Large intestine (tissue), 3 donors: ENCODE measurements at regions not wholly inside any gene's neighbourhood (a gene's known extent, or its start where the extent isn't known, plus 50 kb on each side); places are given as distances from the start of the nearest gene placed in this dataset.
"Not testable (repeated sequence)": the region's sequence is repeated elsewhere in the genome, so short reads cannot be mapped to it uniquely, and the experiment has no call there.

ENCODE experiments used
- DNase-seq, 2 donors: peaks; one replicate each; pipeline versions ENCODE4 v3.0.0 to v3.0.0-alpha.2; 2013
- H3K27ac ChIP-seq: one replicate; pipeline ENCODE4 v1.5.1; 2013; ENCODE audit warnings: low read length
- H3K27me3 ChIP-seq: 2 replicates; pipeline ENCODE4 v1.6.1; 2013; ENCODE audit warnings: low read length; ENCODE audit not compliant: control insufficient read depth, insufficient read depth
- H3K36me3 ChIP-seq: 2 replicates; pipeline ENCODE4 v1.6.1; 2013; ENCODE audit warnings: low read length; ENCODE audit not compliant: control insufficient read depth, insufficient read depth
- H3K4me1 ChIP-seq: one replicate; pipeline ENCODE4 v1.6.1; 2013; ENCODE audit warnings: low read length; ENCODE audit not compliant: control insufficient read depth, insufficient read depth
- H3K4me3 ChIP-seq: one replicate; pipeline ENCODE4 v1.5.1; 2013; ENCODE audit warnings: low read length
- H3K9me3 ChIP-seq: one replicate; pipeline ENCODE4 v1.6.1; 2013; ENCODE audit warnings: mild to moderate bottlenecking, low read depth, low read length, moderate library complexity; ENCODE audit not compliant: control insufficient read depth
- WGBS: methylation state at CpG from one replicate; pipeline ENCODE4 v1.1.5; 2013; ENCODE audit warnings: low lambda C conversion rate; ENCODE audit not compliant: insufficient coverage; 5-methylcytosine and 5-hydroxymethylcytosine counted together

DNA sequence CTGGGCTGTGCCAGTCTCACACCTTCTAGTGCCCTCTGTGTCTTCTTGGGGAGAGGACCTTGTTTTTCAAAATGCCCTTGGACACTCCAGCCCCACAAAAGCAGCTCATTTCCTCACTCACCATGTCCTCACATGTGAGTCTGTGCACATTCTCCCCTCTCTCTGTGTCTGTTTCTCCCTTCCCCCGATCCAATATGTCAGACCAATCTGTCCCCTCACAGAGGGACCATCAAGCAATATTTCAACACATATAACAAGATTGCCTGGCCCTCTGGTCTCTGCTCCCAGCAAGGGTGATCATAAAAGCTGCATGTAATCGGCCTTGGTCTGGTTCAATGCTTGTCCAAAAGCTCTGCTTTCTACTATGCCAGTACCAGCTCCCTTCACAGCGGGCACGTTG is 261.2 kb downstream of the MATN1 start:
- H3K27ac ChIP-seq = no peak overlapping the region
- WGBS = 67% methylated on average over 1 of the region's 4 CpGs
- no peaks in the 10 kb centered on the region for H3K9me3 ChIP-seq

DNA sequence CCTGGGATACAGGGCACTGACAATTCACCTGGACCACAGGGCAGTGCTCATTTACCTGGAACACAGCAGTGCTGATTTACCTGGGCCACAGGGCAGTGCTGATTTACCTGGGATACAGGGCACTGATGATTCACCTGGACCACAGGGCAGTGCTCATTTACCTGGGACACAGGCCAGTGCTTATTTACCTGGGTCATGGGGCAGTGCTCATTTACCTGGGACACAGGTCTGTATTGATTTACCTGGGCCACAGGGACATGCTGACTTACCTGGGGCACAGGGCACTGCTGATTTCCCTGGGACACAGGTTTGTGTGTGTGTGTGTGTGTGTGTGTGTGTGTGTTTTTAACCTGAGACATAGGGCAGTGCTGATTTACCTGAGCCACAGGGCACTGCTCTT is 261.7 kb downstream of the MATN1 start:
- no peaks in the 10 kb centered on the region for H3K36me3 ChIP-seq
- no peaks in the 10 kb centered on the region for H3K27me3 ChIP-seq
- no peaks in the 10 kb centered on the region for H3K4me1 ChIP-seq
- no peak overlapping the region for H3K27ac ChIP-seq
- no peak for DNase-seq
- no peaks in the 10 kb centered on the region for H3K9me3 ChIP-seq
- no peak overlapping the region for H3K4me3 ChIP-seq

More for the DNA sequence above, 261.2 kb downstream of the MATN1 start:
- H3K36me3 ChIP-seq = no peaks in the 10 kb centered on the region
- no peaks in the 10 kb centered on the region for H3K27me3 ChIP-seq
- H3K4me1 ChIP-seq = no peaks in the 10 kb centered on the region
- no peak overlapping the region for H3K4me3 ChIP-seq
- no peak for DNase-seq

DNA sequence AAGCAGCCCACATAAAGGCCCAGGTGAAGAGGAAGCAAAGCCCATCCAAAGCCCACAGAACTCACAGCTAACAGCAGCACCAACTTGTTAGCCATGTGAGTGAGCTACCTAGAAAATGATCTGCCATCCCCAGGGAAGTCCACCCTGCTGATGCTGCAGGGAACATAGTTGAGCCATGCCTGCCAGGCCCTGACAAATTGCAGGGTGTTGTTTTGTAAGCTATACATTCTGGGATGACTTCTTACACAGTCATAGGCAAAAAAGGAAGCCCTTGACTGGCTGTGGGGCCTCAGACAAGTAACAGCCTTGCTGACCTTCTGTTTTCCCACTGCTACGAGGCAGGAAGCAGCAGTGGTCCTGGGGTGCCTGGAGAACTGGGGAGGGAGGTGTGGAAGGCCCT is 262.7 kb downstream of the MATN1 start:
- no peak overlapping the region for H3K4me3 ChIP-seq
- no peak overlapping the region for H3K27ac ChIP-seq
- H3K27me3 ChIP-seq = no peaks in the 10 kb centered on the region
- WGBS = no CpG with 5 or more reads among the region's 1 CpG
- no peaks in the 10 kb centered on the region for H3K36me3 ChIP-seq
- DNase-seq = no peak
- H3K9me3 ChIP-seq = no peaks in the 10 kb centered on the region
- H3K4me1 ChIP-seq = no peaks in the 10 kb centered on the region

DNA sequence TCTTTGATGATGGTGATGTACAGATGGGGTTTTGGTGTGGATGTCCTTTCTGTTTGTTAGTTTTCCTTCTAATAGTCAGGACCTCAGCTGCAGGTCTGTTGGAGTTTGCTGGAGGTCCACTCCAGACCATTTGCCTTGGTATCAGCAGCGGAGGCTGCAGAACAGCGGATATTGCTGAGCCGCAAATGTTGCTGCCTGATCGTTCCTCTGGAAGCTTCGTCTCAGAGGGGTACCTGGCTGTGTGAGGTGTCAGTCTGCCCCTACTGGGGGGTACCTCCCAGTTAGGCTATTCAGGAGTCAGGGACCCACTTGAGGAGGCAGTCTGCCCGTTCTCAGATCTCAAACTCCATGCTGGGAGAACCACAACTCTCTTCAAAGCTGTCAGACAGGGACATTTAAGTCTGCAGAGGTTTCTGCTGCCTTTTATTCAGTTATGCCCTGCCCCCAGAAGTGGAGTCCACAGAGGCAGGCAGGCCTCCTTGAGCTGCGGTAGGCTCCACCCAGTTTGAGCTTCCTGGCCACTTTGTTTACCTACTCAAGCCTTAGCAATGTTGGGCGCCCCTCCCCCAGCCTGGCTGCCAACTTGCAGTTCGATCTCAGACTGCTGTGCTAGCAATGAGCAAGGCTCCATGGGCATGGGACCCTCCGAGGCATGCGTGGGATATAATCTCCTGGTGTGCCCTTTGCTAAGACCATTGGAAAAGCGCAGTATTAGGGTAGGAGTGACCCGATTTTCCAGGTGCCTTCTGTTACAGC is 264.5 kb downstream of the MATN1 start:
- WGBS = no CpG with 5 or more reads among the region's 13 CpGs
- not testable (repeated sequence) for H3K27me3 ChIP-seq, H3K9me3 ChIP-seq, H3K27ac ChIP-seq, H3K4me3 ChIP-seq, H3K36me3 ChIP-seq, DNase-seq, H3K4me1 ChIP-seq

DNA sequence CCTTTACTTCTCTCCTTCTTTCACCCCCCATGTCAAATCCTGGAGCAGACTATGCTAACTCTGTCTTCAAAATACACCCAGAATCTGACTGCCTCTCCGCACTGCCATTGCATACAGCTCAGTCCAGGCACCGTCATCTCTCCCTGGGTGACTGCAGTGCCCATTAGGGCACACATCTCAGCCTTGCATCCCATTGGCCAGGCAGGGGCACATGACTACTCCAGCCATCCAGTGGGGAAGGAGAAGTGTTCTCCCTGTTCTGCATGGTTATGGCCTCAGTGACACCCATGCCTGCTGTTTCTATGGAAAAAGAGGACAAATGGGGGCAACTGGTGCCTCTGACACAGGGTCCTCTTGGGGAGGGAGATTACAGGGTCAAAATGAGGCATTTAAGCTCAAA is 270.5 kb downstream of the MATN1 start:
- H3K36me3 ChIP-seq = no peaks in the 10 kb centered on the region
- H3K9me3 ChIP-seq = no peaks in the 10 kb centered on the region
- no CpG with 5 or more reads among the region's 2 CpGs for WGBS
- no peaks in the 10 kb centered on the region for H3K27me3 ChIP-seq
- no peak overlapping the region for H3K27ac ChIP-seq
- no peak overlapping the region for H3K4me3 ChIP-seq
- DNase-seq = no peak
- H3K4me1 ChIP-seq = no peaks in the 10 kb centered on the region

DNA sequence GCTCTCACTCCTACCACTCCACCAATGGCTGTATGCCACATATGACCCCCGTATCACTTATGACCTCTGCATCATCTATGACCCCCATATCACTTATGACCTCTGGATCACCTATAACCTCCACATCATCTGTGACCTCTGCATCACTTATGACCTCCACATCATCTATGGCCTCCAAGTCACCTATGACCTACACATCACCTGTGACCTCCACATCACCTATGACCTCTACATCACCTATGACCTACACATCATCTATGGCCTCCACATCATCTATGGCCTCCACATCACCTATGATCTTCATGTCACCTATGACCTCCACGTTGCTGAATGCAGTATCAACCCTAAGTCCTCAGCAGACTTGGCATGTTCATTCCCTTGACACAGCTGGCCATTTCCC is 271.2 kb downstream of the MATN1 start:
- Histone ChIP-seq H3K36me3 (no peaks in the 10 kb centered on the region), H3K4me3 (no peak overlapping the region), H3K9me3 (no peaks in the 10 kb centered on the region), H3K27me3 (no peaks in the 10 kb centered on the region), H3K27ac (no peak overlapping the region), H3K4me1 (no peaks in the 10 kb centered on the region)
- DNase-seq = no peak
- WGBS = 83% methylated on average over 1 of the region's 2 CpGs

DNA sequence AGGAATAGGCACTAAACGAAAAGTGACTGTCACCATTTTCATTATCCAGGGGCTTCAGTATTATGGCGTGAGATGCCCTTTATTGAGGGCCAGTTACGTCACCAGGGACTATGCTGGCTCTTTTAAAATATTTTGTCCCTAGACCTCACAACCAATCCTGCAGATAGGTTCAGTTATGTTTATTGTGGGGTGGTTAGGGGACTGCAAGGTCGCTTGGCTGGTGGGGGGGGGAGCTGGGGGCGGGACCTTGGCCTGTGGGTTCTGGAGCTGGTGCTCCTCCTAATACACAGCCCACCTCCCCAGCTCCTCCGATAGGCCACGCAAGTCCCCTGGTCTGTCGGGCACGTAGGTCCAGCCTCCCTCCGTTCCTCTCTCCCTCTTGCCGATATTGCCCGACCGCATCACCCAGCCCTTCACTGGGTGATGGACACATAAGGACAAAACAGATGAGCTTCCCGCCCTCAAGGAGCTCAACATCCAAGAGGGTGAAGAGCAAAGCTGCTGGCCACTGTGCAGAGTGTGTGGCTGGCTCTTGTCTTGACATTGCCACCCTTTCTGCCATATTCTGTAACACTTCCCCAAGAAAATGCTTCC is 271.8 kb downstream of the MATN1 start:
- no peak for DNase-seq
- Histone ChIP-seq H3K36me3 (no peaks in the 10 kb centered on the region), H3K27ac (no peak overlapping the region), H3K27me3 (no peaks in the 10 kb centered on the region), H3K4me3 (no peak overlapping the region), H3K4me1 (no peaks in the 10 kb centered on the region), H3K9me3 (no peaks in the 10 kb centered on the region)
- no CpG with 5 or more reads among the region's 14 CpGs for WGBS

DNA sequence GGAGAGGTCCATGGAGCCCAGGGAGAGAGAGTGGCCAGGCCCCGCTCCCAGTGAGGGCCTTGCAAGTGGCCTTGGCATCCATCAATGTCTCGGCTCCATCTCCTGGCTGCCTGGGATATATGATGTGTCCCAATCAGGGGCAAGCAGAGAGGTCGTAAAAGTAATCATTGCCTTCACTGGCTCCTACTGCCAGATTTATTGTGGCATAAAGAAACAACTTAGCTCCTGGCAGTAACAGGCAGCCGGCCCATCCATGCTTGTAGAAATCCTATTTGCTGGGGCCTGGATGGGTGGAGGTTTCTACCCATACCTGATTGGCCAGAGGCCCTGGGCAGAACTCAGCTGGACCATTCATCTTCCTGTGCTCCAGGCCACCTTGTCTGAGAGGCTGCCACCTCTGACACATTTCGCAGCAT is 272.6 kb downstream of the MATN1 start:
- H3K27me3 ChIP-seq = no peaks in the 10 kb centered on the region
- WGBS = no CpG with 5 or more reads among the region's 5 CpGs
- no peak for DNase-seq
- no peaks in the 10 kb centered on the region for H3K36me3 ChIP-seq
- H3K27ac ChIP-seq = no peak overlapping the region
- H3K4me3 ChIP-seq = no peak overlapping the region
- H3K4me1 ChIP-seq = no peaks in the 10 kb centered on the region
- no peaks in the 10 kb centered on the region for H3K9me3 ChIP-seq

DNA sequence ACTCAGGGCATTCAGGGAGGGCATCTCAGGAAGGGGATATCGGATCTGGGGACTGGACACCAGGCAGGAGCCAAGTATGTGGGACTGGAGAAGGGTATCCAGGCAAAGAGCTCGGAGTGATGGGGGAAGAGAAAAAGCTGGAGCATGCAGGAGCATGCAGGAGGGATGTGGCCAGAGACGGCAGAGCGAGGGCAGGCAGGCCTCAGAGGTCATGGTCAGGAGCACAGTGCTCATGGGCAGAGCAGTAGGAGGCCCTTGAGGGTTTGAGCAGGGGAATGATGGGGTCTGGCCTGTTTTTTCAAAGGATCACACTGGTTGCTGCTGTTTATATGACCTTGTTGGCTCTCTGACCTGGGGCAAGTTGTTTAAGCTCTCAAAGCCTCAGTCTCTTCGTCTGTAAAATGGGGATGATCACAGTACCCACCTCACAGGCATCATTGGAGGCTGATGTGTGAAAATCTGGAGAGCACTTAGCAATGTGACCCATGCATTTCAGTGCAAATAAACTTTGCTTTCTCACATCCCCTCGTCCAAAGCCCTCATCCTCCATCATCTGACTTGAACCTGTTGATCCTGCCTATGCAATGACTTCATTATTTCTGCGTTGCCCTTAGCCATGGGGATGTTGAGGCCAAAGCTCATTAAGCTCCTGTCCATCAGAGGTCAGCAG is 273.1 kb downstream of the MATN1 start:
- no peak for DNase-seq
- no peak overlapping the region for H3K4me3 ChIP-seq
- H3K9me3 ChIP-seq = no peaks in the 10 kb centered on the region
- H3K4me1 ChIP-seq = no peaks in the 10 kb centered on the region
- WGBS = no CpG with 5 or more reads among the region's 7 CpGs
- H3K27ac ChIP-seq = no peak overlapping the region
- no peaks in the 10 kb centered on the region for H3K27me3 ChIP-seq
- no peaks in the 10 kb centered on the region for H3K36me3 ChIP-seq

DNA sequence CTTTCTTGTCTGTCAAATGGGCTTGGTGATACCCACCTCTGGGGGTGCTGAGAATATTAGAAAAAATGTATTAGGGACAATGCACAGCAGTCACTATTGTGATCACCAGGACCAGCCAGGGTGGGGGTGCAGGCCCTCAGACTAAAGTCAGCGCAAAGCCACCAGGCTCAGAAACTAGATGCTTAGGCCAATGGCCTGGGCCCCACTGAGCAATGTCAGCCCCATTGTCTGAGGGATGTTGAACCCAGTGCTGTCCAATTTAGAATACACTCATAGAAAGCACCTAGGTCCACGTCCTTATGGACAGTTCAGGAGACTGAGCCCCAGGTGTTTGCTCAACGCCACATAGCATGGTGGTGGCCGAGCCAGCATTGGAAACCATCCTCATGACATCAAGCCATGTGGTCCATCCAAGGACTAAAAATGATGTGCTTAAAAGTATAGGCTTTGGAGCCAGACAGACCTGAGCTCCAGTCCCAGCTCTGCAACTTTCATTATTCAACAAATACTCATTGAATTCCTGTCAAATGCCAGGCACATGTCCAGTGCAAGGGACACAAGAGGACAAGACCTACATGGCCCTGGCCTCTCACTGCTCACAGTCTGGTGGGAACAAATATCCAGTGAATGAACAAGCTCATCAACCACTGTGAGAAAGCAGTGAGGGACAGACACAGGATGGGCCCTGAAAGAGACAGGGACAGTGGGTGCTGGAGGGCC is 273.8 kb downstream of the MATN1 start:
- DNase-seq = no peak
- no CpG with 5 or more reads among the region's 4 CpGs for WGBS

More for the DNA sequence above, 273.8 kb downstream of the MATN1 start:
- Histone ChIP-seq H3K4me1 (no peaks in the 10 kb centered on the region), H3K27ac (no peak overlapping the region), H3K9me3 (no peaks in the 10 kb centered on the region), H3K36me3 (no peaks in the 10 kb centered on the region), H3K4me3 (no peak overlapping the region), H3K27me3 (no peaks in the 10 kb centered on the region)
